ENCODE measurements at regions not wholly inside any gene's neighbourhood (a gene's known extent, or its start where the extent isn't known, plus 50 kb on each side); places are given as distances from the start of the nearest gene placed in this dataset.
"Not testable (repeated sequence)": the region's sequence is repeated elsewhere in the genome, so short reads cannot be mapped to it uniquely, and the experiment has no call there.

DNA sequence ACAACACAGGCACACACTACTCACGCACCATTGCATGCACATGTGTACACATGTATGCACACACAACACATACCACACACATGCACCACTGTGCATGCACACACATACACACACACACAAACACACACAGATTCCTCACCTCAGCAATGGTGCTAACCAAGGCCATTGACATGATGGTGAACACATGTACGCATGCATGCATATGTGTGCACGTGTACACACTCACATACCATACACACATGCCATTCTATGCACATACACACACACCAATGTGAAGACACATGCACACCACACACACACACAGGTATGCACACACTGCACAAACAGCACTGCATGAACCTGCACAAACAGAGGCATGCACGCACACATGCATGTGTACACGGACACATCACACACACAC lies 976.0 kb downstream of the DCDC2C start:
- DNase-seq (ENCODE audit: low read depth, low spot score), result no peak

GRCh38 chr2:4684921-4685320 lies 981.5 kb downstream of the DCDC2C start:
- no peak for DNase-seq (ENCODE audit: low read depth, low spot score)

DNA sequence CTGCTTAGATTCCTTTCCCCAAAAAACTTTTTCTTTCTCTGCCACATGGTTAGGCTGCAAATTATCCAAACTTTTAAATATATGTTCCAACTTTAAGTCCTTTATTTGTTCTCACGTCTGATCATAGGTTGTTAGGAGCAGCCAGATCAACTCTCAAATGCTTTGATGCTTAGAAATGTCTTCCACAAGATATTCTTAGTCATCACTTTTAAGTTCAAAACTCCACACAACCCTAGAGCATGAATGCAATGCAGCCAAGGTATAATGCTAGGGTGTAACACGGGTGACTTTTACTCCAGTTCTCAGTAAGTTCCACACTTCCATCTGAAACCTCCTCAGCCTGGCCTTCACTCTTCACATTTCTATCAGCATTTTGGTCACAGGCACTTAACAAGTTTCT lies 987.5 kb downstream of the DCDC2C start:
- DNase-seq (ENCODE audit: low read depth, low spot score), result no peak

GRCh38 chr2:4693266-4693665 lies 989.9 kb downstream of the DCDC2C start:
- peak; percentile 15 for DNase-seq (ENCODE audit: low read depth, low spot score)

- DNase-seq (ENCODE audit: low read depth, low spot score), result no peak
These were observed 992.0 kb downstream of the DCDC2C start for GRCh38 chr2:4695281-4695861.

DNA sequence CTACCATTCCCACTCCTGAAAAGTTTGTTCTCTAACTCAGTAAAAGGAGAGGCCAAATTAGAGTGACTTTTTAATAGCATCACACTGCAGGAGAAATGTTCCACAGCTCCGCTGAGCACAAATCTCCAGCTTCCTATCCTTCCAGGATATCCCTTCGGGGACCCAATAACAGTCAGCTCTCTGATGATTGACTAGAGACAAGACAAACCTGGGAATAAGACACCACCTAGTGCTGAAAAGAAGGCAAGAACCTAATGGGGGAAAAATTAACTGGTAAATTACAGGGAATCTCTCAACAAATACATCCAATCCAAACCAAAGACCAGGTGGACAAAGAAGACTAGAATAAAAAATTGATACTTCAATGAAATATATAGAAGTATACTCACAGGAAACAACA lies 977.1 kb upstream of the SOX11 start:
- DNase-seq (ENCODE audit: low read depth, low spot score), result no peak

DNA sequence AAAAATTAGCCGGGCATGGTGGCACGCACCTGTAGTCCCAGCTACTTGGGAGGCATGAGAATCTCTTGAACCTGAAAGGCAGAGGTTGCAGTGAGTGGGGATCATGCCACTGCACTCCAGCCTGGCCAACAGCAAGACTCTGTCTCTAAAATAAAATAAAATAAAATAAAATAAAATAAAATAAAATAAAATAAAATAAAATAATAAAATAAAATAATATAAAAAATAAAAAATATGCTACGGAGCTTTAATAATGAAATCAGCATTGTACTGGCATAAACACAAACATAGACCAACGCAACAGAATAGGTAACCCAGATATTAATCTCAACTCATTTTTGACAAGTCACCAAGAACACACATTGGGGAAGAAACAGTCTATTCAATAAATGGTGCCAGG lies 973.4 kb upstream of the SOX11 start:
- DNase-seq (ENCODE audit: low read depth, low spot score), result no peak

- DNase-seq (ENCODE audit: low read depth, low spot score), result no peak
These were observed 966.6 kb upstream of the SOX11 start for GRCh38 chr2:4725618-4726017.

- no peak for DNase-seq (ENCODE audit: low read depth, low spot score)
These were observed 959.6 kb upstream of the SOX11 start for GRCh38 chr2:4732560-4732959.

DNA sequence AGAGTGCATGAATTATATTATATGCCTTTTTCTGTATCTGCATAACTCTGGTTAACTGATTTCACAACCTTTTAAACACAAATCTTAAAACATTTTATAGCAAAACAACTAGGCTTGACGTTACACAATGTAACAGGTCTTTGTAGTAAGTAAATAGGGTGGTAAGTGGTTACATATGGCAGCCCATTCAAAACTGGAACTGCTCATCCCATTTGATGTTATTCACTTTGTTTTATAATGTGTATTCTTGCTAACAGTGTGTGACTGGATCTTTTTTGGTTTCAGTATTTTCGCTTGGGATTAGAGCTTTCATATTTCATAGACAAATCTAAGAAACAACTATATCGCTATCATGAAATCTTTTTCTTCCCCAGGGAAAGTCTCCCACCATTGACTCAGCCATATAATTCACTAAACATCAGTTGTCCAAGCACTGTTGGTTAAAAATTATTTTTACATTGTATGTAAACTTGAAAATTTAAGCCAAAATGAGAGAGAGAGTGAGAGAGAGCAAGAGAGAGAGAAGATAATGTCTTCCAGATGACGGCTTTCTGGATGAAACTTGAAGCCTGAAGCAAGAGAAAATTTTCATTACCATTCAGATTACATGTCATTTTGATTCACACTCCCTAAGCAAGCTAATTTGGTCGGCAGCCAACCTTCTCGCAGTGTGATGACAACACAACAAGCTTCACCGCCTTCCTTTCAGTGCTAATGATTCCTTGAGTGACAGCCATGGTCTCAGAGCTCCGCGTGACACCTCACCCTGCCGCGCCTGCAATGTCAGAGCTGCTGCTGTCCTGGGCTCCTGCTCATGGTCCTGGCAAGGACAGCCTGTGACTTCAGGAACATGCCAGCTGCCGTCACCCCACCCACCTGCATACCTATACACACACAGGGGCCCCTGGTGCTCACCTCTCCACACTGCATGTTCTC lies 946.9 kb upstream of the SOX11 start:
- DNase-seq (ENCODE audit: low read depth, low spot score), result no peak

DNA sequence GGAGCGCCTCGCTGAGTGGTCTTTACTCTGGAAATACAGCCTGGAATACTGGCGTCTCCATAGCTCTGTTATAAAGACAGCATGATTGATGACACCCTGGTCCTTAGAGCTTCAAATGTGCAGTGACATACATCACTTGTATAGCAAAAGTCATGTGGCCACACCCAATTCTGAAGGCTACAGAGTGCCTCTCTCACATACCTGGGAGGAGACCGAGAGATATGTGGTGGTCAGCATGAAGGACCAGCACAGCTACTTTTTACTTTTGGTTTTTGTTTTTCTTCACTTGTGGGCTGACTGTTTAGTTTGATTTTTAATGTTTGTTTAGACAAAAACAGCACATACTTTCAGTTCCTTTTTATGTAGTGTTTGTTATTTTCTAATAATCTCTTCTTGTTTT lies 938.5 kb upstream of the SOX11 start:
- no peak for DNase-seq (ENCODE audit: low read depth, low spot score)

- no peak for DNase-seq (ENCODE audit: low read depth, low spot score)
These were observed 929.2 kb upstream of the SOX11 start for GRCh38 chr2:4762951-4763376.

- DNase-seq (ENCODE audit: low read depth, low spot score), result no peak
These were observed 926.2 kb upstream of the SOX11 start for GRCh38 chr2:4765787-4766530.

DNA sequence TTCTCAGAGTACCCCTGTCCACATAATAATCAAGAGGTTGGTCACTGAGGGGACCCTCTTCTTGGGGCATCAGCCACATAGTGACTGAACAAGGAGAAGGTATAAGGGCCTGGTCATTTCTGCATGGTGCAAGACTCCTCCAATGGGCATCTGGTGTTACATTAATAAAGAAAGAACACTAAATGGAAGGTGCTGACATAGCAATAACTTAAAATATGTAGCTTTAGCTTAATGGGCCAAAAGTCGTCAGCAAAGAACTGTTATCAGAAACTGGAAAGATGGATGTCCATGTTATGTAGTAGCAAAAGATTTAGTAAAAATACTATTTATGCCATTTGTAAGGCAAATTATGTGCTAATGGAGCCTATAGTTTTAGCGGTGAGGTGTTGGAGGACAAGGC lies 916.5 kb upstream of the SOX11 start:
- DNase-seq (ENCODE audit: low read depth, low spot score), result no peak

DNA sequence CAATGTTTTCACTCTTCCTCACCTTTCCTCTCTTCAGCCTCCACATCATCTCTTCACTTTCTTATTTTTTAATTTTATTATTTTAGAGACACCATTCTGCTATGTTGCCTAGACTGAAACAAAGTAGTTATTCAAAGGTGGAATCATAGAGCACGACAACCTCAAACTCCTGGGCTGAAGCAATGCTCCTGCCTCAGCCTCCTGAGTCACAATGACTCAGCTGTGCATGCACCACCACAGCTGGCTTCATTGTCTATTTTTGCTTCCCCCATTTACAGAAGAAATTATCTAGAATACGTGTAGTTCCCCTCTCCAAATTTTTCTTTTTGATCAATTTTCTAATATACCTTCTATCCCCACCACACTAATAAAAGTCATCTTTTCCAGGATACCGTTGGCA lies 911.5 kb upstream of the SOX11 start:
- DNase-seq (ENCODE audit: low read depth, low spot score), result no peak

DNA sequence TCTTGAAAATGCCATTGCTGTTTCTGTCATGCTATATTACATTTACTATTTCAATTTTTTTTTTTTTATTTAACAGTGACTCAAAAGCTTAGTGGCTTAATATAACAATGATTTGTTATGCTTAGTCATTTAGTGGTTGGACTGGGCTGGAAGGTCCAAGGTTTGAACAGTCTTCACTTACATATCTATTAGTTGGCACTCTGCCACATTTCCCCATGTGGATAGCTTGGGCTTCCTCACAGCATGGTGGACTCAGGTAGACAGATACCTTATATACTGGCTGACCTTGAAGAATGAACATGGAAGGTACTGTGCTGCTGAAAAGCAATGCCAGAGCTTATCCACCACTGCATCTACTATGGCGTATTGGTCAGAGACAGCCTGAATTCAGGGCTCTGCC lies 909.5 kb upstream of the SOX11 start:
- DNase-seq (ENCODE audit: low read depth, low spot score), result no peak

GRCh38 chr2:4791488-4791887 lies 900.7 kb upstream of the SOX11 start:
- DNase-seq (ENCODE audit: low read depth, low spot score), result no peak

- no peak for DNase-seq (ENCODE audit: low read depth, low spot score)
These were observed 900.1 kb upstream of the SOX11 start for GRCh38 chr2:4792126-4792525.

GRCh38 chr2:4803396-4803795 lies 888.8 kb upstream of the SOX11 start:
- DNase-seq (ENCODE audit: low read depth, low spot score), result no peak

- DNase-seq (ENCODE audit: low read depth, low spot score), result not testable (repeated sequence)
These were observed 878.0 kb upstream of the SOX11 start for GRCh38 chr2:4814137-4814536.

- no peak for DNase-seq (ENCODE audit: low read depth, low spot score)
These were observed 864.3 kb upstream of the SOX11 start for GRCh38 chr2:4827836-4828235.

GRCh38 chr2:4828682-4829374 lies 863.4 kb upstream of the SOX11 start:
- no peak for DNase-seq (ENCODE audit: low read depth, low spot score)

Measured in brain pericyte (primary cell).